ENCODE measurements at regions not wholly inside any gene's neighbourhood (a gene's known extent, or its start where the extent isn't known, plus 50 kb on each side); places are given as distances from the start of the nearest gene placed in this dataset.
A peak's percentile ranks its signal among the peaks of the same experiment; 100 is the strongest.

DNA sequence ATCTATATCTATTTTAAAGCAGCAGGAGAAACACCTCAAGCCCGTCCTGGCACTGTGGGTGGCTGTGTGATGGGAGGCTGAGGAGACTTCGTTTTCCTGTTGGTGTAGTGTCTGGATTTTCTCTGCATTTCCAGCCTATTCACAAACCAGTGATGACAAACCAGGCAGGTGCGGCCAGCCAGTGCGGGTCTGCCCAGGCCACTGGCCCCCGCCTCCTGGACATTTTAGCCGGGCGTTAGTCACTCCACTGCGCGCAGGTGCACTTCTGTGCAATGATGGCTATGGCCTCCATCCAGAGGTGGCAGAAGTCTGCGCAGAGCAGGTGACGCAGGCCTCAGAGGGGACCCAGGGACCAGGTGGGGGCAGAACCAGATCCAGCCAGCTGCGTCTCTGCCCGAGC lies 64.9 kb upstream of the PITRM1 start:
- no peak for DNase-seq (ENCODE audit: low read depth)

DNA sequence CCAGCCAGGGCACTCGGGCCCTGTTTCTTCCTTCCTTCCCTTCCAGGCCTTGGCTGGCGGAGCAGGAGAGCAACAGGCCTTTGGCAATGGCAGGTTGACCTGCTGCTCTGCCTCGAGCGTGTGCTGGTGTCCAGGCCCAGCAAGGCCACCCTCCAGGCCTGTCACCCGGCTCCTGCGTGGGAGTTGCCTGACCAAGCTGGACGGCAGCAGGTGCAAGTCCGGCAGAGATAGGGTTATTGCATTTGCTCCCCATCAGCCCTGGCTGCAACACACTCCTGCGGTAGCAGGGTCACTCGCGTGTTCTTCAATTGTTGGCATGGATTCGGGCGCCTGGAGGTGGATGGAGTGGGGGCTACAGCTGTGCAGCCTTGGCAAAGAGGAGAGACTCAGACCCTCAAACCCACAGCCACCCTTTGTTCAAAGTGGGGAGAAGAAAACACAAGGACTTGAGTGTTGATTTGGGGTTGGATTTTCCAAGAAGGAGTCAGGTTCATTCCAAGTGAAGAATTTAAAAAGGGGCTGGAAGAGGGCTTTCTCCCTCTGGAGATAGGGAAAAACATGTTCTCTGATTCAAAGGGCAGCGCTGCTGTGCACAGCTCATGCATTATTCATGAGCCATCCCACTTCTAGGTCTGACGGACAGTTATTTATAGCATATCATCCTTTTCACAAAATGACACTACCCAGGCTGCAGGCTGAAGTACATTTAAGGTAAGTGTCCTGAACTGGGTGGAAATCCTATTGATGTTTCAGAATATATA lies 64.2 kb upstream of the PITRM1 start:
- no peak for DNase-seq (ENCODE audit: low read depth)

DNA sequence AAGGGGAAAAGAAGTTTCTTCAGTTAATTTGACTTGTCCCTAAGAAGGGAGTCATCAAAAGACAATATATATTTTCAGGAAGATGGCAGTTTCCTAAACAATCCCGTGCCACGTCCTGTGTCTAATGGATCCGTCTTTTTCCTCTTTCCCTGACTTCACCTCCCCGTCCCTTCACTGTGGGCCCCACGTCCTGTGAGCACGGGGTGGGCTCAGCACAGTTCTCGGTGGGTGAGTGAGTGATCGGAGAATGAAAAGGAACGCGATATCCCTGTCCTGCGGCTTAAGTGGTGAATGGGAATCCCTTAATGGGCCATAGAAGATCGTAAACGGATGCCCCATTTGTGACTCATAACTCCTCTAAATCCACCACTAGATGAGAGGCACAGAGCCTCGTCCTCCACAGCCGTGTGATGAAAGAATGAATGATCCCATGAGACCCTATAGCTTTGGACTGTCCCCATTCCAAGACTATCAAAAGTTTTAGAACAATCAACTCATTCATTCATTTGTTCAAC lies 63.5 kb upstream of the PITRM1 start:
- no peak for DNase-seq (ENCODE audit: low read depth)

DNA sequence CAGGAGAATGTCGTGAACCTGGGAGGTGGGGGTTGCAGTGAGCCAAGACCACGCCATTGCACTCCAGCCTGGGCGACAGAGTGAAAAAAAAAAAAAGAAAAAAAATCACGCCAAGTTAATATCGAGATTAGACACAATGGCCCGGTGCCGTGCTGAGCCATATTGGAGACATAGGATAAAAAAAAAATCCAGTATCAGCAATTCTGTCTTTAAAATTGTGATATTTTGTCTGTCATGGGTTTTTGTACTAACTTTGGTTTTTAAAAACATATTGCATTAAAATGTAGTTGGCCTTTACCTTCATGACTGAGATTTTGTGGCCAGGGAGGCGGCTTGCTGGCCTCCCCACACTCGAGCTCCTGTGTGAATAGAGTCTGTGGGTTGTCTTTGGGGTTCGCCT lies 62.8 kb upstream of the PITRM1 start:
- DNase-seq (ENCODE audit: low read depth) = no peak

DNA sequence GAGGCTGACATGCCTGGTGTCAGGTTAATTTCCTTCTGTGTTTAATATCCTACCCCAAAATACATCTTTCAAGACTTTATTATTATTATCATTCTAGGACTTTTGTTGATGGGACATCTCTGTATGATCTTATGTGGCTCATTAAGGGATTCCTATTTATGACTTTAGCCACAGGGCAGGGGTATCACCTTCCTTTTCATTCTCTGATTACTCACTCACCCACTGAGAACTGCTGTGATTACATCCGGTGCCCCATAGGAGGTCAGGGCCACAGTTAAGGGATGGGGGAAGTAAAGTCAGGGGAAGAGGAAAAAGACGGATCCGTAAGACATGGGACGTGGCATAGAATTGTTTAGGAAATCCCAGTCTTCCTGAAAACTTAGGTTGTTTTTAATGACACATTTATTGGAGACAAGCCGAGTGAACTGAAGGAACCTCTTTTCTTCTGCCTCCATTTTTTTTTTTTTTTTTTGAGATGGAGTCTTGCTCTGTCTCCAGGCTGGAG lies 61.0 kb upstream of the PITRM1 start:
- DNase-seq (ENCODE audit: low read depth) = no peak

DNA sequence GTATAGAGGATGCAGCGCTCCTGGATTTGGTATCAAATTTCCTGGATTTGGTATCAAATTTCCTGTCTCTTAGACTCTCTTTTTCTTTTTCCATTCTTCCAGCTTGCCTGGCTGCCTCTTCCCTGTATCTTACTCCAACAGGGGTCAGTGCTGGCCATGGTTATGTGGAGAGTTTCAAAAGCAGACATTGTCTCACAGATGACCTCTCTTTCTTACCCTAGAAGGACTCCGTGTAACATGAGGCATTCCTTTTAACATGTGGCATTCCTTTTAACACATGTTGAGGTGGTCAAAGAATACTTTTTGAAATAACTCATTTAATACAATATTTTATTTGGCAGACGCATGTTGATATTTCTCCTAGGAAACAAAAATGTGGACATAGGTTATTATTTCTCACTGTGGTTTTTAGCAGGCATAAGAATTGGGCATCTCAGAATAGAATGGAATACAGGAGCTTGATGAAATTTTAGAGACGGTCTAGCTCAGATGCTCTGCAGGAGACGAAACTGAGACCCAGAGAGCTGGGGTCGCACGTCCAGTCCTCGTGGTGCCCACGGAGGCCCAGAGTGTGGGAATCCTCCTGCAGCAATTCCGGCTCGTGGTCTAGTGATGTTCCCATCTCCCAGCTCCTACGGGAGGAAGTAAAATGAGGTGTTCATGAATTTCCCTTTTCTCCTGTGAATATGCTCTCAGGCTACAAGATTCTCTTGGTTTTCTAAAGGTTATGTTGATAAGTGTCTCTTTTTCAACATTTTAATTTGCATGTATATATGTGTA lies 59.6 kb upstream of the PITRM1 start:
- peak; percentile 41 for DNase-seq (ENCODE audit: low read depth)

DNA sequence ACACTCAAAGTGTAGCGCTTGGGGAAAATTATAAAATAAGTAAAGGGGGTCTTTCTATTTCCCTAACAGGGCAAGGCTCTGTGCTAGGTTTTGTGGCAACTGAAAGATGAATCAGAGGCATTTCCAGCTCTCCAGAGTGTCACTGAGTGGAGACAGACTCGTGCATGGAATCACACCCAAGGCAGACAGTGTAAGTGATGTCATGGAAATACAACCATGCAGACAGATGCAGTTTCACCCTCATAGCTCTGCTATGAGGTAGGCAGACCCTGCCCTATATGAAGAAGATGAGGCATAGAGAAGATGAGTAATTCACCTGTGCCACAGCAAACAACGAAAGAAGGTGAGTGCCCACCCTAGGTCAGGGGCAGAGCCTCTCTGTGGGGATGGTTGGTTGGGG lies 57.2 kb upstream of the PITRM1 start:
- no peak for DNase-seq (ENCODE audit: low read depth)

DNA sequence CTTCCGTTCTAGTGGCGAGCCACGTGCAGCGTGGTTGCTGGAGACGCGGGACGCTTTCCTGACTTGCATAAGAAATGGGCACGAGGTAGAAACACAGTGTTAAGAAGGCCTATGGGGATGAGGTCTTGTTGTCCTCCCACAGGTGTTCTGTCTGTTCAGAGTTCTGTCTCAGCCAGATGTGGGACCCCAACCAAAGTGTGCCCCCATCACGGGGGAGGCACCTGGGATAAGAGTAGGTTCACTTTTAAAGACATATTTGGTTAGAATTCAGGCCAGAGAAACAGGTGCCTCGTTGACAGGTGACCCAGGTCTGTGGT lies 56.0 kb upstream of the PITRM1 start:
- no peak for DNase-seq (ENCODE audit: low read depth)

DNA sequence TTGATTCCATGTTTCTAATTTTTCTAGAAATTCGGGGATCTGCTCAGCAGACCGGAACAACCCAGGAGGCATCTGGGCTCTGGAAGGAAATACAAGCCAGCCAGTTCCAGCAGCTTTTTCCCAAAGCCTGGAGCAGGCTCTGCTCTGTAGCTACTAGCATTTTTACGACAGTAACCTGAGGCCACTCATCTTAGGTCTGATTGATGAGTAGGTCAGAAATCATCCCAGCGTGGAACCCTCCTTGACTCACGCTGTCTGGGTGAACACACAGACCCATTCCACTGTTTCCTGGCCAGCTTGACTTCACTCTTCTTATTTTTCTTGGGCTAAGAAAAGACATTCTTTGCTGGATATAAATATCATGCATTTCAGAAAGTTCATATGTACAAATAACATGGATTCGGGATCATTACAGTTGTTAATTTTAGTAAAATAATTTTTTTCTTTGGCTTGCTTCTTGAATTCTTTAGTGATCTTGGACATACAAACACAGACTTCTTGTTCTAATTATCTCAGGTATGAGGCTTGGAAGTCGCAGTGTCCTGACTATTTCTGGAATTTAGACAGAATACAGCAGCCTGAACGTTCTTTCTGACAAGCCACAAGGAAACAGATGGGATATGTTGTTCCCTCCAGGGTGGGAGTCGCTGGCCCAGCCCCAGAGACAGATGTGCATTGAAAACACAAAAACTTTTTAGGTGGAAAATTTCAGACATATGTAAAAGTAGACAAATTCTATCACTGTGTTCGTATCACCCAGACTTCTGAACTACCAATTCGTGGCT lies 54.6 kb upstream of the PITRM1 start:
- peak; percentile 73 for DNase-seq (ENCODE audit: low read depth)

DNA sequence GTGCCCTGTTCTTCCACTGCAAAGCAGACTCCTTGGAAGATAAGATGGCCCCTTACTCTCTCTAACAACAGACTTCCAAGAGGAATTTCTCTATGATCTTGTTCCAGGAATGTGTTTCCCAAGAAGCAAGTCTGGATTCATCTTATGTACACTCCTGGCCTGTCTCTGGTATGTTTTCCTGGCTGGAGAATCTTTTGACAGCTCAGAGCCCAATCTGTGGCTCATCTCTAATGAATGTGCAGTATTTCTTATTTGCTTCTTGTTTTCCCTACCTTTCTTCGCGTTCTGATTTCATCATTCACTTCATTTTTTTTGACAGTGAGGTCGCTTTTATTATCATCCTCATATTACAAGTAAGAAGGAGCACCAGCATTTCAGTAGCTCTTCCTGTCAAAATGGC lies 53.0 kb upstream of the PITRM1 start:
- peak; percentile 62 for DNase-seq (ENCODE audit: low read depth)

DNA sequence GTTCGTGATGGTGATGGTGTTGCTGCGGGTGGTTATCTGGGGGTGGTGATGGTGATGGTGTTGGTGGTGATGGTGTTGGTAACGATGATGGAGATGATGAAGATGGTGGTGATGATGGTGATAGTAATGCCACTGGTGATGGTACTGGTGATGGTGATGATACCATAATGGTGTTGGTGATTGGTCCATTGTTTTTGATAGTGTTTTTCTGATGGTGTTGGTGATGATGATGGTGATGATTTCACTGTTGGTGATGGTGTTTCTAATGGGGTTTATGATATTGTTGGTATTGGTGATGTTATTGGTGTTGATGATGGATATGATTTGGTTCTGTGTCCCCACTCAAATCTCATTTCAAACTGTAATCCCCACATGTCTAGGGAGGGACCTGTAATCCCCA lies 51.7 kb upstream of the PITRM1 start:
- no peak for DNase-seq (ENCODE audit: low read depth)

DNA sequence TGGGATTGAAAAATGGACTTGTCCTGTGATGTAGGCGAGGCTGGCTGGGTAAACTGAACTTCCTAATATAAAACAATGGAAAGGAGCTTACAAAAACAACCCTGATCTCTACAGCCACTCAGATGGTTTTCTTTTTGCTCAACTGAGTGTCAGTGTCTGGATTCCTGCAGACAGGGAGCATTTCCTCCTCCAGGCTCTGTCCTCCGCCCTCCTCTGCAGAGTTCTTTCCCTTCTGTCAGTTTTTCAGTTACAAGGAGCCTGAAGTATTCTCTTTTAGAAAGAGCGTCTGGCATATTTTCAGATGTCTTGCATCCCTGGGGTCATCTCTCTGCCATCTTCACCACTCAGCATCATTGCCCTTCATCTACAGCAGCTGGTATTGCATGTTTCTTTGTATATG lies 50.0 kb upstream of the PITRM1 start:
- DNase-seq (ENCODE audit: low read depth) = no peak

All from non-pigmented ciliary epithelial cell (primary cell).